Erythroblast (primary cell): ENCODE measurements at regions not wholly inside any gene's neighbourhood (a gene's known extent, or its start where the extent isn't known, plus 50 kb on each side); places are given as distances from the start of the nearest gene placed in this dataset.

Experiments used
- DNase-seq, 2 experiments: peaks; one replicate each; lab custom pipeline; 2025; lab: John Stamatoyannopoulos, UW
- GATA1 ChIP-seq: IDR thresholded peaks from 2 replicates; pipeline ENCODE4 v1.6.1; 2011; ENCODE audit warnings: low read depth, mild to moderate bottlenecking, control low read depth, low read length, moderate library complexity
- POLR2A ChIP-seq: IDR thresholded peaks from 2 replicates; pipeline ENCODE4 v1.6.1; 2011; ENCODE audit warnings: mild to moderate bottlenecking, low read length

GRCh38 chr10:3858051-3858845 lies 73.2 kb upstream of the KLF6 start:
- DNase-seq = no peak
- TF ChIP-seq POLR2A (no peak), GATA1 (no peak)

DNA sequence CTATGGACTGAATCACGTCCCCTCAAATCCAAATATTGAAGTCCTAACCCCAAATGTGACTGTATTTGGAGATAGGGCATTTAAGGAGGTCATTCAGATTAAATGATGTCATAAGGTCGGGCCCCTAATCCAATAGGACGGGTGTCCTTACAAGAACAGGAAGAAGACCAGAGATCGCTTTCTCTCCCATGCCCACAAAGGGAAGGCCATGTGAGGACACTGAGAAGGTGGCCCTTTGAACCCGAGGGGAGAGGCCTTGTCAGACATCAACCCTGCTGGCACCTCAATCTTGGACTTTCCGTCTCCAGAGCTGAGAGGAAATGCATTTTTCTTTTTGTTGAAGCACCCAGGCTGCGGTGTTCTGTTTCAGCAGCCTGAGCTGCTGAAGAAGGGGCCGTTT lies 72.3 kb upstream of the KLF6 start:
- no peak for TF ChIP-seq POLR2A
- no peak for DNase-seq

DNA sequence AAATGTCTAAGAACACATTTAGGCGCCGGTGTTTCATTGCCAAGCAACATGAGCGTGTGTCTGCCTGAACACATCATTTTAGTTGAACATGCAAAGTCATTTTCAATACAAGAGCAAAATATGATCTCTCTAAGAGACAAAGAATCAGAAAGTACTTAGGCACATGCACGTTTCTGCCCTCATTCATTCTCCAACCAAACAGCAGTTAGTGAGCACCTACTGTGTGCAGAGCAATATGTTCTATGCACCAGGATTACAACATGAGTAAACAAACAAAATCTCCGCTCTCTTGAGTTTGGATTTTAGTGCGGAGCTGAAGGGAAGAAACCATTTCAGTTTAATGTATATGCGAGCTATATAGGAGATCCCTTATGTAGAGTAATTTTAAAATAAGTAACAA lies 71.6 kb upstream of the KLF6 start:
- no peak for DNase-seq
- TF ChIP-seq GATA1 = no peak
- no peak for TF ChIP-seq POLR2A

DNA sequence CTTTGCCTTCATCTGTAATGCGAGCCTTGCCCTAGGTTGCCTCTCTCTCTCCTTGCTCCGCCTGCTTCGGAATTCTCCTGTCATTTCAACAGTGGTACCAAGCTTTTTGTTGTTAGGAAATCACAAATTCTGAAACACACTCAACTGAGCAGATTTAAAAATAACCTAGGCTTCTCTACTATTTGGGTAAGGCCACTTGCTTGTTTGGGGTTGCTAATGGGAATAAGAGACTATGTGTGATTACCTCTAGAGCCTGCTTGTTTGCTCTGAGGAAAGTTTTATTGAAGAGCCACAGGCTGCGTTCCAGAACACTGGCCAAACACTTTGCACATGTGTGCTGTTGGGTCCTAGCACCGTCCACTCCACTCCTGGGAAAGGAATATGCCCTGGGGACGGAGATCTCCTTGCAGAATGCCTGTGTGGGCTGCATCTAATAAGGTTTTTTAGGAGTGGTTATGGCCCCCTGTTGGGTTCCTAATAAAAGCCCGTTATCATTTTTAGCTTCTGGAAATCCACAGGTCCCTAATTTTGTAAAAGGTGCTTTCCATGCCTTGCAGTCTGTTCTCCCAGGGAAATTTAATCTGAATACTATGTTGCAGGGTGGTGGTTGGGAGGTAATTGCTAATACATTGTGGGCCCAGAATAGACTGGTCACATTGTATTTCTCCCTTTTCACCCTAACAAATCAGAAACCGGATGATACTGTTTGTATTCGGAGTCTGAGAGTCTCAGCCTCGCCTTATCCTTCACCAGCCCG lies 68.7 kb upstream of the KLF6 start:
- no peak for DNase-seq
- no peak for TF ChIP-seq POLR2A
- TF ChIP-seq GATA1 = no peak

GRCh38 chr10:3853016-3853415 lies 68.0 kb upstream of the KLF6 start:
- TF ChIP-seq GATA1 = no peak
- TF ChIP-seq POLR2A = no peak
- no peak for DNase-seq

- peak; percentile 56 to 83 for DNase-seq
- TF ChIP-seq GATA1 = no peak
- peak; percentile 51 for TF ChIP-seq POLR2A
Observed at GRCh38 chr10:3852147-3852904, 67.3 kb upstream of the KLF6 start.

GRCh38 chr10:3850999-3851937 lies 66.3 kb upstream of the KLF6 start:
- TF ChIP-seq GATA1 (no peak), POLR2A (no peak)
- peak in 1 of 2 experiments; percentile 60 for DNase-seq

- DNase-seq = peak in 1 of 2 experiments; percentile 33
- TF ChIP-seq POLR2A (no peak), GATA1 (no peak)
Observed at GRCh38 chr10:3848775-3849635, 64.0 kb upstream of the KLF6 start.

DNA sequence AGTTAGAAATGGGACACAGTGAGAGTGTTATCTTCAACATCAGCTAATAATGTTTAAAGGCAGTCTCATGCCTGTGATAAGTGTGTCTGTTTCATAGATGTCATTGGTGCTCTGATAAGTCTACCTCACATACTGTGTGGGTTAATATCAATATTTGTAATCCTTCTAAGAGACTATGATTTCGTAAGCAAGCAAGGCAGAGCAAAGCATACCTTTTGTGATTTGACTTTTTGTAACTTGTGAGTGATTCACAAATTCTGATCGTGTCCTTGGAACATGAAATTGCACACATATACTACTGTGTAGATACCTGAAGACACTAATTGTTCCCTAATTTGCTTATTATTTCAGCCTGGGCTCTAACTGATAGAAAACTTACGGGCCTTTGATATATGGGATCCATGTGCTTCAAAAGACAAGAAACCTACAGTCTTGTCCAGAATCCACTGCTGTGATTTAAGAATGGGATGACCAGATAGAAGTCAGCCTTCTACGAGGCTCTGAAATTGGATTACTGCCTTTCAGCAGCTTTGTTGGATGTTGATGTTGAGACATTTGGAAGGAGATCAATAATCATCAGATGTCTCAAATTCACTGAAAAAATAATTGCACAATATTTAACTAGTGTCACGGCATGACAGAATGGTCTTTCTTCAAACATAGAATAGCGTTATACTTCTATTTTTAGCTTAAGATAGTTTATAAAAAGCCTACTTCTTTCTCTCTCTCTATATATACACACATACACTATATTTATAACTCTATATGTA lies 63.2 kb upstream of the KLF6 start:
- no peak for DNase-seq
- TF ChIP-seq GATA1 (no peak), POLR2A (no peak)

DNA sequence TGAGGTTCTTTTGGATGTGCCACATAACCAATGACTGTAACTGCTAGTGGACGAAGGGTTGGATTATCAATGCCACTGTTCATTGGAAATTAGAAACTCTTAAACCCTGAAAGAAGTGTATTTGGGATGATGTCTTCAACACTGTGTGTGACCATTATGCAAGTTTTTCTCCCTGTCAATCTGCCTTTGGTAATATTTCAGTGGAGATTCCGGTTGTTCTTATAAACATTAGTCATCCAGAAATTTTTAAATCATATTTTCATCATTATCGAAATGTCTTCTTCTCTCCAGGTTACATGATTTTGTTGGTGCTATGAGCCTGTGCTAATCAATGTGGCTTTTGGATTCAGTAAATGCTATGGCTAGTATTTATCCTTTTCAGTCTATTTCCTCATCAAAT lies 61.7 kb upstream of the KLF6 start:
- TF ChIP-seq POLR2A = no peak
- TF ChIP-seq GATA1 = no peak
- DNase-seq = no peak

GRCh38 chr10:3844491-3845025 lies 59.5 kb upstream of the KLF6 start:
- peak; percentile 57 to 77 for DNase-seq
- no peak for TF ChIP-seq GATA1
- no peak for TF ChIP-seq POLR2A
